Right lobe of liver (tissue), 4 donors: ENCODE measurements at regions not wholly inside any gene's neighbourhood (a gene's known extent, or its start where the extent isn't known, plus 50 kb on each side); places are given as distances from the start of the nearest gene placed in this dataset.

Source experiments
- CTCF ChIP-seq, 4 donors: fragments of 200-600 bp in 3 of 4; fragments of 450-650 bp in 1 of 4; IDR thresholded peaks; one replicate each; pipeline versions ENCODE4 v1.5.1 to v1.8.0; 2016 to 2022; ENCODE audit warnings: antibody characterized with exemption in 4 of 4, mild to moderate bottlenecking in 2 of 4
- POLR2A ChIP-seq: fragments of 450-650 bp; IDR thresholded peaks from one replicate; pipeline ENCODE4 v1.6.1; 2017; ENCODE audit warnings: antibody characterized with exemption, mild to moderate bottlenecking
- donor health status: DM: no; HTN: no; CAD: no.
- donor health status: DM: no; HTN: no; CAD: no.
- donor health status: DM: no; HTN: yes; CAD: no.

GRCh38 chr3:135558150-135558783 lies 407.3 kb upstream of the PPP2R3A start:
- TF ChIP-seq CTCF (IDR thresholded peaks at IDR 0.05): no peak
- TF ChIP-seq POLR2A: no peak
